PFSK-1 (cell line): ENCODE measurements at regions not wholly inside any gene's neighbourhood (a gene's known extent, or its start where the extent isn't known, plus 50 kb on each side); places are given as distances from the start of the nearest gene placed in this dataset.

Experiments
- FOXP2 ChIP-seq: optimal IDR thresholded peaks from 2 replicates; pipeline ENCODE3; 2011; ENCODE audit warnings: borderline replicate concordance, control low read depth, inconsistent platforms; ENCODE audit not compliant: insufficient read depth; ENCODE audit errors: extremely low read length, extremely low read depth
- POLR2AphosphoS5 ChIP-seq: IDR thresholded peaks from 2 replicates; pipeline ENCODE4 v1.6.1; 2012; ENCODE audit warnings: low read depth, mild to moderate bottlenecking, control low read depth, low read length, moderate library complexity
- REST ChIP-seq, 2 experiments: IDR thresholded peaks; 2 replicates each; pipeline versions ENCODE4 v1.6.1 to v1.8.0; 2011 to 2012; ENCODE audit warnings: low read depth in 2 of 2, low read length in 2 of 2, control low read depth in 1 of 2, inconsistent platforms in 1 of 2, mild to moderate bottlenecking in 1 of 2, moderate library complexity in 1 of 2; ENCODE audit not compliant: insufficient read depth in 1 of 2
- SIN3A ChIP-seq: IDR thresholded peaks from 2 replicates; pipeline ENCODE4 v1.6.1; 2012; ENCODE audit warnings: mild to moderate bottlenecking, low read length, moderate library complexity, borderline replicate concordance; ENCODE audit not compliant: insufficient read depth
- TAF1 ChIP-seq: IDR thresholded peaks from 2 replicates; pipeline ENCODE4 v1.6.1; 2012; ENCODE audit warnings: low read length, control low read depth, borderline replicate concordance; ENCODE audit not compliant: insufficient read depth

- TF ChIP-seq FOXP2 (no peak), REST (IDR thresholded peaks at IDR 0.05; ENCODE audit: insufficient read depth in 1 of 2, low read depth in 2 of 2, low read length in 2 of 2) (no peak), TAF1 (no peak), POLR2AphosphoS5 (no peak), SIN3A (no peak)
Measured at GRCh38 chr3:44066806-44067205, 174.9 kb upstream of the TOPAZ1 start.

GRCh38 chr3:44067431-44067830, 174.3 kb upstream of the TOPAZ1 start:
- TF ChIP-seq REST (IDR thresholded peaks at IDR 0.05; ENCODE audit: insufficient read depth in 1 of 2, low read depth in 2 of 2, low read length in 2 of 2) = no peak
- no peak for TF ChIP-seq SIN3A
- TF ChIP-seq POLR2AphosphoS5 = no peak
- TF ChIP-seq TAF1 = no peak
- TF ChIP-seq FOXP2 = no peak

GRCh38 chr3:44068753-44069152, 172.9 kb upstream of the TOPAZ1 start:
- TF ChIP-seq REST (IDR thresholded peaks at IDR 0.05; ENCODE audit: insufficient read depth in 1 of 2, low read depth in 2 of 2, low read length in 2 of 2) = no peak
- no peak for TF ChIP-seq TAF1
- TF ChIP-seq POLR2AphosphoS5 = no peak
- no peak for TF ChIP-seq FOXP2
- TF ChIP-seq SIN3A = no peak

- TF ChIP-seq FOXP2 (no peak), SIN3A (no peak), TAF1 (no peak)
Measured at GRCh38 chr3:44069276-44069675, 172.4 kb upstream of the TOPAZ1 start.

GRCh38 chr3:44070841-44071546, 170.7 kb upstream of the TOPAZ1 start:
- TF ChIP-seq POLR2AphosphoS5 (no peak), TAF1 (no peak), SIN3A (no peak), FOXP2 (no peak), REST (IDR thresholded peaks at IDR 0.05; ENCODE audit: insufficient read depth in 1 of 2, low read depth in 2 of 2, low read length in 2 of 2) (no peak)
